C4-2B (cell line): ENCODE measurements at regions not wholly inside any gene's neighbourhood (a gene's known extent, or its start where the extent isn't known, plus 50 kb on each side); places are given as distances from the start of the nearest gene placed in this dataset.

ENCODE experiments used
- ZFX ChIP-seq: fragments of 450-650 bp; IDR thresholded peaks from 2 replicates; pipeline ENCODE4 v1.6.1; 2017
- TF ChIP-seq, protein P1 (sequence below): fragments of 450-650 bp; conservative IDR thresholded peaks from 2 replicates; pipeline ENCODE4 v1.5.1; 2017; ENCODE audit warnings: mild to moderate bottlenecking

DNA sequence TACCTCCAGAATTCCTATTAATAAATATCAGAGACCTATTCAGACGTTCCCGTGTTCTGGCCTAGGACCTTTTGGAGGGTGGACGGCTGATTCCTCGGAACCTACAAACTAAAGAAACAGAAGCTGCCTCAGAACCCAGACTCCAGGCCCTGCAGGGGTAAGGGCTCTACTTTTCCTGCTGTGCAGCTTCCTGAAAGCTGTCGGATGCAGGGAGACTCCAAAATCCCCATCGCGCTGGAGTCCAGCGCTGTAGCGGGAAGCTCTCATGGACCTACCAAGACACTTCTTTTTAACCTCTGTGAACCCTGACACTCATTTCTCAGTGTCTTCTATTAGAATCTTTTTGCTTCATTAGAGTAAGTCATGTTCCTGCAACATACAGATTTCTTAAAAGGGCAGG, 244.5 kb upstream of the PITRM1 start:
- TF ChIP-seq, protein P1, sequence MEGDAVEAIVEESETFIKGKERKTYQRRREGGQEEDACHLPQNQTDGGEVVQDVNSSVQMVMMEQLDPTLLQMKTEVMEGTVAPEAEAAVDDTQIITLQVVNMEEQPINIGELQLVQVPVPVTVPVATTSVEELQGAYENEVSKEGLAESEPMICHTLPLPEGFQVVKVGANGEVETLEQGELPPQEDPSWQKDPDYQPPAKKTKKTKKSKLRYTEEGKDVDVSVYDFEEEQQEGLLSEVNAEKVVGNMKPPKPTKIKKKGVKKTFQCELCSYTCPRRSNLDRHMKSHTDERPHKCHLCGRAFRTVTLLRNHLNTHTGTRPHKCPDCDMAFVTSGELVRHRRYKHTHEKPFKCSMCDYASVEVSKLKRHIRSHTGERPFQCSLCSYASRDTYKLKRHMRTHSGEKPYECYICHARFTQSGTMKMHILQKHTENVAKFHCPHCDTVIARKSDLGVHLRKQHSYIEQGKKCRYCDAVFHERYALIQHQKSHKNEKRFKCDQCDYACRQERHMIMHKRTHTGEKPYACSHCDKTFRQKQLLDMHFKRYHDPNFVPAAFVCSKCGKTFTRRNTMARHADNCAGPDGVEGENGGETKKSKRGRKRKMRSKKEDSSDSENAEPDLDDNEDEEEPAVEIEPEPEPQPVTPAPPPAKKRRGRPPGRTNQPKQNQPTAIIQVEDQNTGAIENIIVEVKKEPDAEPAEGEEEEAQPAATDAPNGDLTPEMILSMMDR: no peak
- no peak for TF ChIP-seq ZFX
